DND-41 (cell line): ENCODE measurements at regions not wholly inside any gene's neighbourhood (a gene's known extent, or its start where the extent isn't known, plus 50 kb on each side); places are given as distances from the start of the nearest gene placed in this dataset.

Experiments used
- EZH2 ChIP-seq: IDR thresholded peaks from 3 replicates; pipeline ENCODE4 v1.6.1; 2012; ENCODE audit warnings: borderline replicate concordance, low read depth, mild to moderate bottlenecking, moderate library complexity, low read length, inconsistent platforms; ENCODE audit not compliant: severe bottlenecking
- TF ChIP-seq, protein P1 (sequence below): IDR thresholded peaks from 2 replicates; pipeline ENCODE4 v1.5.1; 2012; ENCODE audit warnings: borderline replicate concordance, low read length, moderate library complexity, mild to moderate bottlenecking; ENCODE audit not compliant: poor library complexity, severe bottlenecking; ENCODE audit errors: extremely low read depth

DNA sequence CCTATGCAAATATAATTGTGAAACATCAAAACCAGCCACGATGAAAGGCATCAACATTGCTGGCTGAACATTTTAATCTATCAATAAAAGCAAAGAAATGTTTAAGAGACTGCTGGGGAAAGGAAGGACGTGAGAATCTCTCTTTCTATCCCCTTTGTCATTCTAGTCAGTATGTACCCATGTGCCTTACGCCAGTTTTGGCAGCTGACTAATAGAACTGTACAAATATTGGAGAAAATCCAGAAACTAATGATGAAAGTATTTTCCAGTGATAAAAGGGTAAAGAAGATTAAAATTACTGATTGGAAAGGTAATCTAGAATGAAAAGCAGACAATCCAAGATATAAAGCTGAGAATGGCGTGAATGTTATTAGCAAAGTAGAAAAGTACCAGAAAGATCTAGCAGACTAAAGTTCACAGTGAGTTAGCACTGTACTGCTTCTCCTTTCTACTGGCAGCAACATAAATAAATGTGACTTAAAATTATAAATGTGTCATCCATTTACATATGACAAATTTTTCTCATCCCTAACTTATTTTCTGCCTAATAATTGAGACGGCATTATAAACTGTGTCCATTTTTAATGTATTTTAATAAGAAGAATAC, 401.9 kb upstream of the CNTN4 start:
- TF ChIP-seq EZH2 = no peak
- TF ChIP-seq, protein P1, sequence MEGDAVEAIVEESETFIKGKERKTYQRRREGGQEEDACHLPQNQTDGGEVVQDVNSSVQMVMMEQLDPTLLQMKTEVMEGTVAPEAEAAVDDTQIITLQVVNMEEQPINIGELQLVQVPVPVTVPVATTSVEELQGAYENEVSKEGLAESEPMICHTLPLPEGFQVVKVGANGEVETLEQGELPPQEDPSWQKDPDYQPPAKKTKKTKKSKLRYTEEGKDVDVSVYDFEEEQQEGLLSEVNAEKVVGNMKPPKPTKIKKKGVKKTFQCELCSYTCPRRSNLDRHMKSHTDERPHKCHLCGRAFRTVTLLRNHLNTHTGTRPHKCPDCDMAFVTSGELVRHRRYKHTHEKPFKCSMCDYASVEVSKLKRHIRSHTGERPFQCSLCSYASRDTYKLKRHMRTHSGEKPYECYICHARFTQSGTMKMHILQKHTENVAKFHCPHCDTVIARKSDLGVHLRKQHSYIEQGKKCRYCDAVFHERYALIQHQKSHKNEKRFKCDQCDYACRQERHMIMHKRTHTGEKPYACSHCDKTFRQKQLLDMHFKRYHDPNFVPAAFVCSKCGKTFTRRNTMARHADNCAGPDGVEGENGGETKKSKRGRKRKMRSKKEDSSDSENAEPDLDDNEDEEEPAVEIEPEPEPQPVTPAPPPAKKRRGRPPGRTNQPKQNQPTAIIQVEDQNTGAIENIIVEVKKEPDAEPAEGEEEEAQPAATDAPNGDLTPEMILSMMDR = no peak
